ENCODE measurements at regions not wholly inside any gene's neighbourhood (a gene's known extent, or its start where the extent isn't known, plus 50 kb on each side); places are given as distances from the start of the nearest gene placed in this dataset.

GRCh38 chr18:71729611-71730010 is 814.5 kb downstream of the CBLN2 start:
- H3K4me3 ChIP-seq (ENCODE audit: low read depth, low read length): no peak overlapping the region
- no peak for TF ChIP-seq CTCF (IDR thresholded peaks at IDR 0.05; ENCODE audit: insufficient read depth, low read depth, low read length, missing control alignments)
- DNase-seq (ENCODE audit: low read depth): no peak

- TF ChIP-seq CTCF (IDR thresholded peaks at IDR 0.05; ENCODE audit: insufficient read depth, low read depth, low read length, missing control alignments): no peak
- no peak for DNase-seq (ENCODE audit: low read depth)
- H3K4me3 ChIP-seq (ENCODE audit: low read depth, low read length): no peak overlapping the region
These were observed 816.2 kb downstream of the CBLN2 start for GRCh38 chr18:71727909-71728308.

- no peak for DNase-seq (ENCODE audit: low read depth)
- TF ChIP-seq CTCF (IDR thresholded peaks at IDR 0.05; ENCODE audit: insufficient read depth, low read depth, low read length, missing control alignments): no peak
- no peak overlapping the region for H3K4me3 ChIP-seq (ENCODE audit: low read depth, low read length)
These were observed 818.9 kb downstream of the CBLN2 start for GRCh38 chr18:71725256-71725655.

GRCh38 chr18:71707985-71708500 is 836.1 kb downstream of the CBLN2 start:
- no peak overlapping the region for H3K4me3 ChIP-seq (ENCODE audit: low read depth, low read length)
- no peak for TF ChIP-seq CTCF (IDR thresholded peaks at IDR 0.05; ENCODE audit: insufficient read depth, low read depth, low read length, missing control alignments)
- DNase-seq (ENCODE audit: low read depth): no peak

- H3K4me3 ChIP-seq (ENCODE audit: low read depth, low read length): no peak overlapping the region
- TF ChIP-seq CTCF (IDR thresholded peaks at IDR 0.05; ENCODE audit: insufficient read depth, low read depth, low read length, missing control alignments): no peak
- DNase-seq (ENCODE audit: low read depth): no peak
These were observed 836.7 kb downstream of the CBLN2 start for GRCh38 chr18:71707400-71707799.

- no peak overlapping the region for H3K4me3 ChIP-seq (ENCODE audit: low read depth, low read length)
- no peak for DNase-seq (ENCODE audit: low read depth)
- TF ChIP-seq CTCF (IDR thresholded peaks at IDR 0.05; ENCODE audit: insufficient read depth, low read depth, low read length, missing control alignments): no peak
These were observed 854.6 kb downstream of the CBLN2 start for GRCh38 chr18:71689416-71690160.

GRCh38 chr18:71682591-71682990 is 861.6 kb downstream of the CBLN2 start:
- no peak overlapping the region for H3K4me3 ChIP-seq (ENCODE audit: low read depth, low read length)
- no peak for DNase-seq (ENCODE audit: low read depth)
- no peak for TF ChIP-seq CTCF (IDR thresholded peaks at IDR 0.05; ENCODE audit: insufficient read depth, low read depth, low read length, missing control alignments)

All from GM12865 (cell line).